ENCODE measurements at regions not wholly inside any gene's neighbourhood (a gene's known extent, or its start where the extent isn't known, plus 50 kb on each side); places are given as distances from the start of the nearest gene placed in this dataset.

DNA sequence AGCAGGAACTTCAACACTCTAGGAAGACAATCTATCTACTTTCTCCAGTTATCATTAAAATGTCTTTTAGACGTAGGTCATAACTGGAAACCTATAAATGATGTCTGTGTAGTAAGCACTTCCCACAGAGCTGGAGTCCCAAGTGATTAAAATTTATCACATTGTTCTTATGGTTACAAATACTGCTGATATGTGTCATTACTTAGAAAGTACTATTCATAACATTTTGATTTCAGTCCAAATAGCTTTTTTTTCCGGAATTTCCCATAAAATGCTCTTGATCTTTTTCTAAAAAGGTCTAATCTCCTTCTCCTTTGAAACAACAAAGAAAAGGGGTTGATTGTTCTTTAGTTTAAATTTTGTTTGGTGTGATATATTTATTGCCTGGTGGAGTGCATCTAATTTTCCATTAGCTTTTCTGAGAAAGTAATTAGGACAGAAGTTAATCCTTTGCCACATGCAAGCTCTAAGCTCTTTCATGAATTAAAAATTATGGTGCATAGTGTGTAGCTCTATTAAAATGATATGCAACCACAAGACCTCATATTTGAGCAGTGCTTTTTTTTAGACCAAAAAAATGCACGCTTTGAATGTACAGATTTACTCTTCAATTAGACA, 132.7 kb upstream of the TCF21 start:
- no peak overlapping the region for H2AK5ac ChIP-seq (ENCODE audit: low read depth, low read length)
- H3K23me2 ChIP-seq (ENCODE audit: low read depth, low read length) = no peaks in the 10 kb centered on the region
- no peaks in the 10 kb centered on the region for H3K9me3 ChIP-seq (ENCODE audit: insufficient read depth in 2 of 2, low read depth in 1 of 2, low read length in 1 of 2)
- no peak overlapping the region for H2BK12ac ChIP-seq (ENCODE audit: low read depth, low read length)
- no peak overlapping the region for H3K56ac ChIP-seq (replicated peaks; ENCODE audit: insufficient read length, low read depth, low read length)
- H2BK15ac ChIP-seq (ENCODE audit: low read length) = no peak overlapping the region
- no peak overlapping the region for H3K4me3 ChIP-seq (ENCODE audit: extremely low read depth in 1 of 4, insufficient read depth in 2 of 4, low read depth in 3 of 4, low read length in 4 of 4)
- DNase-seq (ENCODE audit: low read depth in 1 of 2, low spot score in 2 of 2) (no peak), FAIRE-seq (no peak)
- H3K79me2 ChIP-seq (ENCODE audit: control insufficient read depth in 1 of 2, insufficient read depth in 2 of 2, low read length in 2 of 2) = no peaks in the 10 kb centered on the region
- H3K4me2 ChIP-seq (ENCODE audit: insufficient read depth in 1 of 2, low read depth in 2 of 2, low read length in 2 of 2) = no peak overlapping the region
- H4K8ac ChIP-seq (ENCODE audit: extremely low read depth, insufficient read depth, low read length) = no peak overlapping the region
- no peak overlapping the region for H4K5ac ChIP-seq (ENCODE audit: insufficient read length, low read depth, low read length)
- no peaks in the 10 kb centered on the region for H3K4me1 ChIP-seq (replicated peaks in 1 of 4; ENCODE audit: control insufficient read depth in 3 of 4, insufficient read depth in 4 of 4, low read length in 3 of 4)
- H3K79me1 ChIP-seq (ENCODE audit: low read depth, low read length) = no peaks in the 10 kb centered on the region
- no peak overlapping the region for H3K27ac ChIP-seq (ENCODE audit: low read depth, low read length)
- CTCF ChIA-PET (ENCODE audit: partially characterized antibody) = interaction anchor here (0.9 kb wide), 1 partner anchor 165 kb away, joined by 3 read pairs; no protein-coding TSS in a partner anchor
- no peak overlapping the region for H4K91ac ChIP-seq (replicated peaks; ENCODE audit: insufficient read length, low read length)
- H3K9ac ChIP-seq (replicated peaks in 1 of 4; ENCODE audit: extremely low read depth in 1 of 4, low read depth in 3 of 4, low read length in 3 of 4) = no peak overlapping the region
- no peaks in the 10 kb centered on the region for H3K27me3 ChIP-seq (replicated peaks in 1 of 4; ENCODE audit: control insufficient read depth in 3 of 4, extremely low read depth in 1 of 4, insufficient read depth in 3 of 4, low read length in 3 of 4)
- H2BK20ac ChIP-seq (ENCODE audit: low read length) = no peak overlapping the region
- POLR2A ChIA-PET (ENCODE audit: partially characterized antibody) = no interaction called here
- no peak overlapping the region for H2BK5ac ChIP-seq (ENCODE audit: low read depth, low read length)
- no peak overlapping the region for H3K23ac ChIP-seq (ENCODE audit: insufficient read length)
- no peak overlapping the region for H3K14ac ChIP-seq (ENCODE audit: insufficient read length)
- H3K18ac ChIP-seq (ENCODE audit: extremely low read depth, low read length) = no peak overlapping the region
- no peak overlapping the region for H3K4ac ChIP-seq (replicated peaks; ENCODE audit: insufficient read length, low read depth, low read length)
- no peaks in the 10 kb centered on the region for H3K36me3 ChIP-seq (ENCODE audit: control insufficient read depth in 2 of 4, insufficient read depth in 4 of 4, low read length in 3 of 4)
- no peak overlapping the region for H2AFZ ChIP-seq (ENCODE audit: low read length)
- no peak overlapping the region for H2BK120ac ChIP-seq (replicated peaks; ENCODE audit: low read depth, low read length)
- 86% methylated on average over 3 of the region's 3 CpGs; no CpG with 5 or more reads in 1 of the 2 experiments for WGBS, 2 experiments (ENCODE audit: extremely low coverage in 1 of 2, insufficient coverage in 1 of 2, insufficient read length in 1 of 2, insufficient replicate concordance in 2 of 2, low coverage in 1 of 2, low lambda C conversion rate in 2 of 2, missing lambda C conversion rate in 1 of 2)
- H4K20me1 ChIP-seq (replicated peaks in 1 of 2; ENCODE audit: control insufficient read depth in 1 of 2, insufficient read depth in 2 of 2, low read length in 2 of 2) = no peaks in the 10 kb centered on the region
- TF ChIP-seq EP300 (IDR thresholded peaks at IDR 0.05; ENCODE audit: borderline replicate concordance in 1 of 2, low read depth in 2 of 2, low read length in 2 of 2) = no peak
- no peak for TF ChIP-seq SUZ12 (IDR thresholded peaks at IDR 0.05; ENCODE audit: low read length)
- TF ChIP-seq RXRA (IDR thresholded peaks at IDR 0.05; ENCODE audit: insufficient read depth, low read depth, low read length) = no peak
- TF ChIP-seq POLR2AphosphoS5 (IDR thresholded peaks at IDR 0.05; ENCODE audit: low read depth, low read length) = no peak
- no peak for TF ChIP-seq CBX8 (IDR thresholded peaks at IDR 0.05; ENCODE audit: borderline replicate concordance, low read depth, low read length)
- no peak for TF ChIP-seq SIN3A (conservative IDR thresholded peaks at IDR 0.05 in 1 of 2, IDR thresholded peaks at IDR 0.05 in 1 of 2; ENCODE audit: low read depth in 1 of 2, low read length in 2 of 2)
- TF ChIP-seq CHD1 (IDR thresholded peaks at IDR 0.05; ENCODE audit: low read depth, low read length) = no peak
- TF ChIP-seq EGR1 (IDR thresholded peaks at IDR 0.05; ENCODE audit: borderline replicate concordance, low read depth, low read length) = no peak
- TF ChIP-seq TEAD4 (IDR thresholded peaks at IDR 0.05; ENCODE audit: low read depth, low read length) = no peak
- TF ChIP-seq PHF8 (conservative IDR thresholded peaks at IDR 0.05; ENCODE audit: low read depth, low read length) = no peak
- no peak for TF ChIP-seq GTF2F1 (IDR thresholded peaks at IDR 0.05; ENCODE audit: borderline replicate concordance, low read depth, low read length)
- no peak for TF ChIP-seq RFX5 (IDR thresholded peaks at IDR 0.05; ENCODE audit: borderline replicate concordance, low read depth, low read length)
- no peak for TF ChIP-seq SP4 (IDR thresholded peaks at IDR 0.05; ENCODE audit: low read length)

Data from H1 (cell line).